RWPE1 (cell line): ENCODE measurements at regions not wholly inside any gene's neighbourhood (a gene's known extent, or its start where the extent isn't known, plus 50 kb on each side); places are given as distances from the start of the nearest gene placed in this dataset.

ENCODE experiments used
- CTCF ChIA-PET: fragments of 350-600 bp; sonication (Branson Sonifier 250); formaldehyde crosslinking; extraction: SDS; loops from one replicate; lab custom pipeline; 2021; lab: Yijun Ruan, JAX
- POLR2A ChIA-PET: fragments of 400-600 bp; formaldehyde crosslinking; extraction: SDS; loops from one replicate; lab custom pipeline; 2020; ENCODE audit warnings: antibody characterized with exemption; ENCODE audit not compliant: low non-redundant PET; lab: Yijun Ruan, JAX
- DNase-seq: peaks from one replicate; pipeline ENCODE4 v3.0.0; 2012; ENCODE audit warnings: low spot score
- H3K27ac ChIP-seq: fragments of 450-650 bp; 2 replicates; pipeline ENCODE4 v1.5.1; 2017
- CTCF ChIP-seq: fragments of 450-650 bp; conservative IDR thresholded peaks from 2 replicates; pipeline ENCODE4 v1.5.1; 2017; ENCODE audit warnings: low read depth, mild to moderate bottlenecking

GRCh38 chr11:82268627-82269026 lies 465.0 kb downstream of the FAM181B start:
- no peak for DNase-seq
- ChIA-PET CTCF (interaction anchor here (0.7 kb wide), 1 partner anchor 18 kb away, joined by 3 read pairs; no protein-coding TSS in a partner anchor), POLR2A (no interaction called here)
- no peak for TF ChIP-seq CTCF
- H3K27ac ChIP-seq = no peak overlapping the region

- ChIA-PET POLR2A (no interaction called here), CTCF (no interaction called here)
- no peak for DNase-seq
- no peak for TF ChIP-seq CTCF
- no peak overlapping the region for H3K27ac ChIP-seq
Observed at GRCh38 chr11:82267186-82267585, 466.5 kb downstream of the FAM181B start.

- DNase-seq = no peak
- H3K27ac ChIP-seq = no peak overlapping the region
- ChIA-PET POLR2A (no interaction called here), CTCF (no interaction called here)
- no peak for TF ChIP-seq CTCF
Observed at GRCh38 chr11:82261367-82261766, 472.3 kb downstream of the FAM181B start.

GRCh38 chr11:82250047-82250446 lies 483.6 kb downstream of the FAM181B start:
- no peak for TF ChIP-seq CTCF
- POLR2A ChIA-PET = no interaction called here
- no peak overlapping the region for H3K27ac ChIP-seq
- CTCF ChIA-PET = no interaction called here
- no peak for DNase-seq

- no peak for DNase-seq
- H3K27ac ChIP-seq = no peak overlapping the region
- TF ChIP-seq CTCF = no peak
- ChIA-PET POLR2A (no interaction called here), CTCF (no interaction called here)
Observed at GRCh38 chr11:82246926-82247325, 486.7 kb downstream of the FAM181B start.

- no peak for TF ChIP-seq CTCF
- POLR2A ChIA-PET = no interaction called here
- H3K27ac ChIP-seq = no peak overlapping the region
- CTCF ChIA-PET = no interaction called here
- no peak for DNase-seq
Observed at GRCh38 chr11:82239498-82239897, 494.2 kb downstream of the FAM181B start.

GRCh38 chr11:82234256-82234655 lies 499.4 kb downstream of the FAM181B start:
- CTCF ChIA-PET = no interaction called here
- no peak for DNase-seq
- no peak overlapping the region for H3K27ac ChIP-seq
- POLR2A ChIA-PET = no interaction called here
- TF ChIP-seq CTCF = no peak
